Immature natural killer cell (primary cell): ENCODE measurements at regions not wholly inside any gene's neighbourhood (a gene's known extent, or its start where the extent isn't known, plus 50 kb on each side); places are given as distances from the start of the nearest gene placed in this dataset.

Experiments used
- DNase-seq, 3 donors: peaks; one replicate each; pipeline ENCODE4 v3.0.0; 2022; ENCODE audit warnings: mixed read lengths in 1 of 3
- H3K27ac Mint-ChIP-seq, 6 donors: one replicate each; pipeline ENCODE4 v1.8.0; 2020; ENCODE audit warnings: mixed read lengths in 6 of 6, mild to moderate bottlenecking in 5 of 6, inconsistent platforms in 4 of 6, moderate library complexity in 3 of 6
- H3K27me3 Mint-ChIP-seq, 3 donors: one replicate each; pipeline ENCODE4 v1.8.0; 2020 to 2021; ENCODE audit warnings: low read depth in 3 of 3, mild to moderate bottlenecking in 3 of 3, mixed read lengths in 3 of 3, moderate library complexity in 3 of 3, inconsistent platforms in 1 of 3
- H3K36me3 Mint-ChIP-seq, 3 donors: one replicate each; pipeline ENCODE4 v1.8.0; 2020; ENCODE audit warnings: mixed read lengths in 3 of 3, inconsistent platforms in 2 of 3, mild to moderate bottlenecking in 2 of 3
- H3K4me1 Mint-ChIP-seq, 2 donors: one replicate each; pipeline ENCODE4 v1.8.0; 2020; ENCODE audit warnings: inconsistent platforms in 2 of 2, mild to moderate bottlenecking in 2 of 2, mixed read lengths in 2 of 2, moderate library complexity in 1 of 2
- H3K4me3 Mint-ChIP-seq, 5 donors: one replicate each; pipeline ENCODE4 v1.8.0; 2020; ENCODE audit warnings: mild to moderate bottlenecking in 5 of 5, mixed read lengths in 5 of 5, inconsistent platforms in 3 of 5, moderate library complexity in 3 of 5
- H3K9me3 Mint-ChIP-seq, 6 donors: one replicate each; pipeline ENCODE4 v1.8.0; 2020; ENCODE audit warnings: mild to moderate bottlenecking in 6 of 6, mixed read lengths in 6 of 6, inconsistent platforms in 4 of 6, moderate library complexity in 3 of 6

DNA sequence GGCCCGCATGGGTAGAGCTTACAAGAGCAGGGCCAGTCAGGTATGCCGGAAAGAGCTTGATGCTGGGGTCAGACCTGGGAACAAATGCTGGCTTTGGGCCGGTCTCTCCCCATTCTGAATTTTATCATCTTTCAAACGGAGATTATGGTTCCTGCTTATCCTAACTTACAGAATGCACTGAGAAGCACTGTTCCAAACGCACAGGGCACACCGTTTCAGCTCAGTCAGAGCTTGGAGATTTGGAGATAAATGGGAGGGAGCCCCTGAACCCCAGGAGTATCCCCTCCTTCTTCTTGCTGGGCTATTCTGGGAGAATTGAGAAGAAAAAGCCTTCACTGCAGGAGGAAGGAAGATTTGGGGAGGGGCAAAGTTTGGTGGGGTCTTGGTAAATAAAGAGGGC, 169.4 kb downstream of the DDX1 start:
- no peaks in the 10 kb centered on the region for H3K36me3 Mint-ChIP-seq
- no peak overlapping the region for H3K27ac Mint-ChIP-seq
- peaks cover 0 to 4% (median 2%) of the 10 kb centered on the region in 3 donors for H3K27me3 Mint-ChIP-seq
- DNase-seq = no peak
- H3K9me3 Mint-ChIP-seq = peaks cover 0 to 2% (median 0%) of the 10 kb centered on the region in 6 donors
- H3K4me1 Mint-ChIP-seq = no peaks in the 10 kb centered on the region
- no peak overlapping the region for H3K4me3 Mint-ChIP-seq

DNA sequence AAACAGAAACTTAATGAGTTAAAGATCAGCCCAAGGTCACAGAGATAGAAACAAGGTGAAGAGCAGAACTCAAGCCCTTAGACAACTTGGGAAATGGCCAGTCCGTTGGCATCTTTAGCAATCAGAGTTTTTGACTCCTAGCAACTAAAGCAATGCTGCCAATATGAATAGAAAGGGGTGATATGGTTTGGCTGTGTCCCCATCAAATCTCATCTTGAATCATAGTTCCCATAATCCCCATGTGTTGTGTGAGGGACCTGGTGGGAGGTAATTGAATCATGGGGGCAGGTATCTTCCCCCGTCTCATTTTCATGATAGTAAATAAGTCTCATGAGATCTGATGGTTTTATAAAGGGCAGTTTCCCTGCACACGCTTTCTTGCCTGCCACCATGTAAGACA, 170.2 kb downstream of the DDX1 start:
- no peak overlapping the region for H3K27ac Mint-ChIP-seq
- peaks cover 0 to 4% (median 2%) of the 10 kb centered on the region in 3 donors for H3K27me3 Mint-ChIP-seq
- no peak overlapping the region for H3K4me3 Mint-ChIP-seq
- H3K36me3 Mint-ChIP-seq = no peaks in the 10 kb centered on the region
- H3K9me3 Mint-ChIP-seq = peaks cover 0 to 2% (median 0%) of the 10 kb centered on the region in 6 donors
- DNase-seq = no peak
- H3K4me1 Mint-ChIP-seq = no peaks in the 10 kb centered on the region

DNA sequence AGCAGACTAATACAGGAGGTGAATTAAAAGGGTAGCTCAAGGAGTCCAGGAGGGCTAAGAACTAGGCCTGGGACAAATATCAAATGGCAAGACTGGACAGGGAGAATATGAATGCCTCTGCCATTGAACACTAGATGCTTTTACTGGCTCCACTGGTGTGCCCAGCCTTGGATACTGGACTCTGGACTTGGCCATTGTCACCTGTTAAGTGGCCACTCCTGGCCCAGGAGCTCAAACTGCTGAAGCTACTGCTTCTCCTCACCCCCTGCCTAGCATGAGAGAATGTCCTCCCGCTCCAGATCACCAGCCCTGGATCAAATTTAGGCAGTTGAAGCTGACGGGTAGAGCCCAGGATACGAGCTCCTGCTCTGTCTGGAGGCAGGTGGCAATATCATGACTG, 170.8 kb downstream of the DDX1 start:
- peaks cover 0 to 2% (median 0%) of the 10 kb centered on the region in 6 donors for H3K9me3 Mint-ChIP-seq
- peaks cover 0 to 4% (median 2%) of the 10 kb centered on the region in 3 donors for H3K27me3 Mint-ChIP-seq
- DNase-seq = no peak
- H3K4me1 Mint-ChIP-seq = no peaks in the 10 kb centered on the region
- H3K36me3 Mint-ChIP-seq = no peaks in the 10 kb centered on the region
- no peak overlapping the region for H3K4me3 Mint-ChIP-seq
- no peak overlapping the region for H3K27ac Mint-ChIP-seq

DNA sequence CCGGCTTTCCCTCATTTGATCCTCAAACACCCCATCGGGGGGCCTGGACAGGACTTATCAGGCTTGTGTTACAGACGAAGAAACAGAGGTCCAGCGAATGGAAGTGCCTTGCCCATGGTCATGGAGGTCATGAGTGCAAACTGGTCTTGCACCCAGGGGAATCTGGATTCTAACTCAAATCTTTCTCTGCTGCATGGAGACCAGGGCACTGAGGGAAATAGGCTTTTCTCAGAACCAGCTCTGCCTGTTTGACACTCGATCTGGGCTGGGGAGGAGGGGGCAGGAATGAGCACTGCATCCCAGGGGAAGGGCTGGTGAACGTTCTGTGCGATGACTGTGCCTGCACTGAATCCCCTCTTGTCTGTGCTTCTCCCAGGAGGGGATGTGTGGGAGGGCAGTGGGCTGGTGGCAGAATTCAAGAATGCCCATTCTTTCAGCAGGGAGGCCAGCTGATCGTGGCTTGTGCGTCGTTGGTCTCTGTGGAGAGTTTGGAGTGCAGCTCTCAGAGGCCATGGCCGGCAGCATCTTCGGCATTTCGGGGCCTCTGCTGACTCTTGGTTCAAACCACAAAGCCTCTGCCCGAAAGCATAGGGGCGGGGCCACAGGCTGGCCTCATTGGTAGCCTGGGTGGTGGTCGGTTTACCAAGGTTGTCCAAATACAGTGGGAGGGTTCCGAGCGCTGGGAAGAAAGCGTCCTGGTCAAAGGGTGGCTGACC, 171.6 kb downstream of the DDX1 start:
- H3K4me1 Mint-ChIP-seq = no peaks in the 10 kb centered on the region
- no peak overlapping the region for H3K4me3 Mint-ChIP-seq
- no peak for DNase-seq
- H3K36me3 Mint-ChIP-seq = no peaks in the 10 kb centered on the region
- H3K27ac Mint-ChIP-seq = no peak overlapping the region
- H3K27me3 Mint-ChIP-seq = peaks cover 0 to 3% (median 2%) of the 10 kb centered on the region in 3 donors
- peaks cover 0 to 1% (median 0%) of the 10 kb centered on the region in 6 donors for H3K9me3 Mint-ChIP-seq

DNA sequence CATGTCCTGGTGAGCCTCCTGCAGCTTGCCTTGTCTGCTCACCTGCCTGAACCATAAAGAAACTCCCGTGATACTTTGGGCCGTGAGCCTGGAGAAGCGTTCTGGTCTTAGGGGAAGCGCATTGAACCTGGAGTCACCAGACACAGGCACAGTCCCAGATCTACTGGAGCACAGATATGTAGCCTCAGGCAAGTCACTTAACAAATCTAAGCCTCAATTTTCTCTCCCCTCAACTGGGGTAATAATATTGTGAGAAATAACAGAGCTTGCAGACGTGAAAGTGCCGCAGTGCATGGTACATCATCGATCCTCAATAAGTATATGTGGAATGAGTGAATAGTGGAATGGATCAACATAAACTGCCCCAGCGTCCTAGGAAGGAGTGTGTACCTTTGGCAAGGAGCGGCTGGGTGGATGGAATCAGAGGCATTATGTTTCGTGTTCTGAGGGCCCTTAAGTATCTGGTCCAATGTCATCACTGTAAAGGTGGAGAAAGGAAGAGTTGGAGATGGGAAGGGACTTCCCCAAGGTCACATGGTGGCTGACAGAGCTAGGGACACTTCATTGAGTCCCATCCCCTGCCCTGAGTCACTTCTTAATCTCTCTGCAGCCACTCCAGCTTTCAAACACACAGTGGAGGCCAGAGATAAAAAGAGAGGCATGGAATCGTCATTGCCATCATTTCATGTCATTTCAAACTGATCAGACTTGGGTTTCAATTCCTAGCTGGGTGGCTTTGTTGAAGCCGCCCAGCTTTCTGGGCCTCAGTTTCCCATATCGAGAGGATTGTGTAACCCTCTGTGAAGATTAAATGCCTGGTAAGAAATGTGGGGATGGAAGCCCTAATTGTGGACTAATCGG, 172.4 kb downstream of the DDX1 start:
- no peaks in the 10 kb centered on the region for H3K9me3 Mint-ChIP-seq
- H3K36me3 Mint-ChIP-seq = no peaks in the 10 kb centered on the region
- no peaks in the 10 kb centered on the region for H3K4me1 Mint-ChIP-seq
- DNase-seq = no peak
- peaks cover 0 to 2% (median 2%) of the 10 kb centered on the region in 3 donors for H3K27me3 Mint-ChIP-seq
- H3K27ac Mint-ChIP-seq = no peak overlapping the region
- no peak overlapping the region for H3K4me3 Mint-ChIP-seq

DNA sequence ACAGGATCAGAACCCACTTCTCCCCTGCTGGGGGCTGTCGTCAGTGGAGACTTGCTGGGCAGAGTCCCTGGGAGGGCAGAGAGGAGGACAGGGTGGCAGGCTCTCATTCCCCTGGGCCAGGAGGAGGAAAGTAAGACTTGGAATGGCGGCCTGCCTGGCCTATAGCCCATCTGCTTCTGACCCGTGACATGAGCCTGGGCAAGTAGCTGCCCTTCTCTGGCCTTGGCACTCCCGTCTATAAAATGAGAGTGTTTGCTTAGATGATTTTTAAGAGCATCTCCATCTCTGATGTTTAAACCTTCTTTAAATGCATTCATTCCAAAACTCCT, 173.0 kb downstream of the DDX1 start:
- H3K27ac Mint-ChIP-seq = no peak overlapping the region
- H3K4me1 Mint-ChIP-seq = no peaks in the 10 kb centered on the region
- H3K36me3 Mint-ChIP-seq = no peaks in the 10 kb centered on the region
- H3K4me3 Mint-ChIP-seq = no peak overlapping the region
- H3K9me3 Mint-ChIP-seq = peaks cover 0 to 1% (median 0%) of the 10 kb centered on the region in 6 donors
- peaks cover 0 to 4% (median 2%) of the 10 kb centered on the region in 3 donors for H3K27me3 Mint-ChIP-seq
- DNase-seq = no peak

DNA sequence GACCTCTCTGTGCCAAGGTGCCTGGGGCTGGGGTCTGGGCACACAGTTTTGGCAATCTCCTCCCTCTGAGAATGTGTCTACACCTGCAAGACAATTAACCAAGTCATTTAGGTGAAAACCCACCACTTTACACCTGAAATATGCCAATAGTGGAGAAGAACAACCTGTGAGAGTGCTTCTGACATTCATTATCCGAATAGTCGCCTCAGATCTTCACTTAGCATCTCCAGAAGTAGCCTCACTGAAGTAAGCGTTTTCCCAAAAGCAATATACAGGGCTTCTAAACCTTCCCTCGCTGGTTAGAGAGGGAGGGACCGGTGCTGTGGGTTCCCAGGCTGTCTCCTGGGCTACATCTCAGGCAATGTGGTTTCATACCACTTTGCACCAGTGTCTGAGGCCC, 173.5 kb downstream of the DDX1 start:
- H3K27me3 Mint-ChIP-seq = peaks cover 0 to 4% (median 2%) of the 10 kb centered on the region in 3 donors
- no peaks in the 10 kb centered on the region for H3K4me1 Mint-ChIP-seq
- DNase-seq = no peak
- H3K27ac Mint-ChIP-seq = no peak overlapping the region
- H3K4me3 Mint-ChIP-seq = no peak overlapping the region
- no peaks in the 10 kb centered on the region for H3K36me3 Mint-ChIP-seq
- peaks cover 0 to 1% (median 0%) of the 10 kb centered on the region in 6 donors for H3K9me3 Mint-ChIP-seq

DNA sequence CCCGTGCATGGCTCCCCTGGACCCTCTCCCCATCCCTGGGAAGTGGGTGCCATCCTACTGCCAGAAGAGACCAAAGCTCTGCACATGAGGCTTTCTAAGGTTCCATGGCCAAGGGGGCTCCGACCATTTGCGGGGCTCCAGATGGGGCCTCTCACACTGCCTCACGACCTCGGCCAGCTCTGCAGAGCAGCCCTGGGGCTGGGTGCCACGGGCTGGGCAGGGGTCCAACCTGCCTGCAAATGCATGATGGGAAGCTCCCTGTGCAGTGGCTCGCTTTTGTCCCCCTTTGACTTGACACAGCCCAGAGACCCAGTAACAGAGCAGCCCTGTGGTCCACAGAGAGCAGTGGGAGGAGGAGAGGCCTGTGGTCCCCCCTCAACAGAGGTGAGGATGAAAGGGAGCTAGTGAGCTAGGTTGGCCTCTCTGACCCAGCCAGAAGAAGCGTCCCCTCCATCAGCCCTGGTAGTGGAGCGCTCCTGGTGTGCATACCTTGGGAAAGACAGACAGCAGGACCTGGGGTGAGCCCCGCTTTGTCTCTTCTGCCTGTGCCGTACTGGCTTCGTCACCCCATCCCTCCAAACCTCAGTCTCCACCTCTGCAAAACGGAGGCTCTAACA, 174.1 kb downstream of the DDX1 start:
- no peak overlapping the region for H3K27ac Mint-ChIP-seq
- no peak for DNase-seq
- H3K4me1 Mint-ChIP-seq = no peaks in the 10 kb centered on the region
- H3K9me3 Mint-ChIP-seq = peaks cover 0 to 1% (median 0%) of the 10 kb centered on the region in 6 donors
- peaks cover 0 to 4% (median 2%) of the 10 kb centered on the region in 3 donors for H3K27me3 Mint-ChIP-seq
- H3K4me3 Mint-ChIP-seq = no peak overlapping the region
- H3K36me3 Mint-ChIP-seq = no peaks in the 10 kb centered on the region

DNA sequence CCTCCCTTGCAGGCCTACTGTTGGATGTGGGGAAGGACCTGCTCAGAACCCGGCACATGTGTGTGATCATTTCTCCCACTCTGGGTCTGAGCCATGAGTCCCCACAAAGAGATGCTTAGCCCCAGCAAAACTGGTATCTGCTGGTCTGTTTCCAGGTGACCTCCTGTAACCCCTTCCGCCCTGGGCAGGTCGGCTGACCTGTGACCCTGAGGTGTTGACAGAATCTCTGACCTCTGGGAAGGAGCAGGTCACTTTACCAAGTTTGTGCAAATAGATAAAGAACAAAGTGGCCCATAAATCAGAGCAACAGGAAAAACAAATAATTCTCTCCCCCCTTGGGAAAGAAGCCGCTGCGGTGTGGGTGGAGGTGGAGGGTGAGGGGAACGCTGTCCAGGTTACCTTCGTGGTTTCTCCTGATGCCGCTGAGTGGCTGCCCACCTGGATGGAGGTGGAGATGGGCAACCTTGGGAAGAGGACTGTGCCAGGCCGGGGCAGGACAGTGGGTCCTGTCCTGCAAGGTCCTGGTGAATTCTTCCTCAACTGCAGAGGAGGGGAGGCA, 174.0 kb upstream of the MYCN start:
- peaks cover 0 to 1% (median 0%) of the 10 kb centered on the region in 6 donors for H3K9me3 Mint-ChIP-seq
- H3K36me3 Mint-ChIP-seq = no peaks in the 10 kb centered on the region
- no peaks in the 10 kb centered on the region for H3K4me1 Mint-ChIP-seq
- H3K27me3 Mint-ChIP-seq = peaks cover 0 to 4% (median 2%) of the 10 kb centered on the region in 3 donors
- H3K4me3 Mint-ChIP-seq = no peak overlapping the region
- no peak overlapping the region for H3K27ac Mint-ChIP-seq
- DNase-seq = no peak

DNA sequence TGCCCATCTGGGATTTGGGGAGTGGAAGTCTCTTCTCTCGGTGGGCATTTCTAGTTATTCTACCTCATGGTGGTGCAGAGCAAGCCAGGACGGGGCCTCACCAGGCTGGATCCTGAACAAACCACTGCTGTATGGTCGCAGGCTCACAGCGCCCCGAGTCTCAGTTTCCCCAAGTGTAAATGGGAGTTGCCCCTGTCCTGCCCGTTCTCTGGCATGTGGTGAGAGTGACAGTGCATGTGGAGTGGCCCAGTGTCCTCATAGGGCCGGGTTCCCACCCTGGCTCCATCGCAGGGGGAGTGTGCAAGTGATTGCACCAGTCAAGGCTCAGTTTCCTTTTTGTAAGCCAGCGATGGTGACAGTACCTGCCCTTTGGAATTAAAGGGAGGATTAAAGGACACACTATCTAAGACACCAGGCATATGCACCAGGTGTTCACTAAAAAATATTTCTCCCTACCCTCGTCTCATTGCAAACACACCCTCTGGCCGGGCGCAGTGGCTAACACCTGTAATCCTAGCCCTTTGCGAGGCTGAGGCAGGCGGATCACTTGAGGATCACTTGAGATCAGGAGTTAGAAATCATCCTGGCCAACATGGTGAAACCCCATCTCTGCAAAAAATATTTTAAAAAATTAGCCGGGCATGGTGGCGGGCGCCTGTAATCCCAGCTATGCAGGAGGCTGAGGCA, 173.3 kb upstream of the MYCN start:
- Mint-ChIP-seq H3K4me1 (no peaks in the 10 kb centered on the region), H3K27ac (no peak overlapping the region), H3K36me3 (no peaks in the 10 kb centered on the region), H3K9me3 (peaks cover 0 to 1% (median 0%) of the 10 kb centered on the region in 6 donors), H3K27me3 (peaks cover 0 to 4% (median 2%) of the 10 kb centered on the region in 3 donors), H3K4me3 (no peak overlapping the region)
- DNase-seq = no peak

DNA sequence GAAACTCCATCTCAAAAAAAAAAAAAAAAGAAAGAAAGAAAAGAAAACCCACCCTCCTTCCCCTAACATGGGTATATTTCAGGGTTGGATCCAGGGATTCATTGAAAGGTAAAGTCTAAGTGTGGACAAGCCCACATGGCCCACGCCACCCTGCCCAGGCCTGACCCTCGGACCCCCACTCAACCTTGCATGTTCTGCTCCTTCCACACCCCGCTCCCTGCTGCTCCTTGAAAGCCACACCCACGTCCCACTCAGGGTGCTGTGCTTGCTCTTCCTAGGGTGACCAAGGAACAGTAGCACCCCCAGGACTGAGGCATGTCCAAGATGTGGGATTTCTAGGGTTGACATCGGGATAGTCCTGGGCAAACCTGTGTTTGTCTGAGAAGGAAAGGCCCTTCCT, 172.7 kb upstream of the MYCN start:
- peaks cover 0 to 4% (median 0%) of the 10 kb centered on the region in 3 donors for H3K27me3 Mint-ChIP-seq
- no peaks in the 10 kb centered on the region for H3K4me1 Mint-ChIP-seq
- no peak overlapping the region for H3K4me3 Mint-ChIP-seq
- DNase-seq = no peak
- no peaks in the 10 kb centered on the region for H3K36me3 Mint-ChIP-seq
- peaks cover 0 to 1% (median 0%) of the 10 kb centered on the region in 6 donors for H3K9me3 Mint-ChIP-seq
- no peak overlapping the region for H3K27ac Mint-ChIP-seq

DNA sequence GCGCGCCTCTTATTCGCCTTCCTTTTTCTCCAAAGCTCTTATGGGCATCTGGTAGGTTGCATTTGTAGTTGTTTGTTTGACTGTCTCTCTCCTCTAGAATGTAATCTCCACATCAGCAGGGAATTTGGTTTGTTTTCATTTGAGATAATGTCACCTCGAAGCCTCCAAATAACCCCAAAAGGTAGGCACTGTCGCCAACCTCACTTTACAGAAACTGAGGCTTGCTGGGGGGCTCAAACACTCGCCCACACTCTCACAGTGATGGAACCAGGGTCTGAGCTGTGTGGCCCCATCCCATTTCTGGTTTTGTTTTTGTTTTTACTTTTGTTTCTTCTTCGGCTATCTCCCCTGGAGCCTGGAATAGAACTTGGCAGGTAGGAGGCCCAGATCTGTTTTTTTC, 172.2 kb upstream of the MYCN start:
- H3K4me3 Mint-ChIP-seq = no peak overlapping the region
- no peaks in the 10 kb centered on the region for H3K36me3 Mint-ChIP-seq
- H3K27ac Mint-ChIP-seq = no peak overlapping the region
- no peaks in the 10 kb centered on the region for H3K4me1 Mint-ChIP-seq
- DNase-seq = no peak
- peaks cover 0 to 1% (median 0%) of the 10 kb centered on the region in 6 donors for H3K9me3 Mint-ChIP-seq
- peaks cover 0 to 4% (median 0%) of the 10 kb centered on the region in 3 donors for H3K27me3 Mint-ChIP-seq

DNA sequence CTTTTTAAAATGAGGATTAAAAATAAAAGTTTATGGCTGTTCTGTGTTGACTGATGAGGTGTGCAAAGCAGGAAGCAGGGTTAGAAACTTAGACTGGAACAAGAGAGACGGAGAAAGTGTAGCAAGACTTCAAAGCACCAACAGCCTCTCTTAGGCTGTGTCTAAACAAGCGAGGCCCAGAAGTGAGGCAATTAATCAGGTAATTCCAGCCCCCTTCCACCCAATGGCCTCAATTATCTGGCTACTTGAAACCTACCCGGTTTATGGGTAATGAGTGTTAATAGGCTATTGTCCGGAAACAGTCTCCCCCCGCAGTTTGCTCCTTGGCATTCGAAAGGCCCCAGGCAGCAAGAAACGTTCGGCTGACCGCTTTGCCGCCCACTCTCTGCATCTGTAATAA, 171.7 kb upstream of the MYCN start:
- H3K27ac Mint-ChIP-seq = no peak overlapping the region
- DNase-seq = no peak
- H3K9me3 Mint-ChIP-seq = peaks cover 0 to 1% (median 0%) of the 10 kb centered on the region in 6 donors
- no peaks in the 10 kb centered on the region for H3K4me1 Mint-ChIP-seq
- peaks cover 0 to 4% (median 0%) of the 10 kb centered on the region in 3 donors for H3K27me3 Mint-ChIP-seq
- H3K36me3 Mint-ChIP-seq = no peaks in the 10 kb centered on the region
- no peak overlapping the region for H3K4me3 Mint-ChIP-seq
